ENCODE measurements at regions not wholly inside any gene's neighbourhood (a gene's known extent, or its start where the extent isn't known, plus 50 kb on each side); places are given as distances from the start of the nearest gene placed in this dataset.

- no peaks in the 10 kb centered on the region for H3K36me3 ChIP-seq (ENCODE audit: control insufficient read depth, insufficient read depth, low read length)
These were observed 369.5 kb upstream of the PHF14 start for GRCh38 chr7:10604128-10604527.

GRCh38 chr7:10612950-10613349 lies 360.7 kb upstream of the PHF14 start:
- no peak overlapping the region for H3K27ac ChIP-seq (ENCODE audit: low read depth, low read length)
- H3K23ac ChIP-seq (ENCODE audit: low read length) = no peak overlapping the region
- H3K4me3 ChIP-seq (ENCODE audit: low read length) = no peak overlapping the region
- H4K8ac ChIP-seq (ENCODE audit: low read depth, low read length) = no peak overlapping the region
- H2BK5ac ChIP-seq (ENCODE audit: low read length) = no peak overlapping the region
- H2AK5ac ChIP-seq (ENCODE audit: low read length) = no peak overlapping the region
- H3K27me3 ChIP-seq (ENCODE audit: insufficient read depth, low read length, poor library complexity) = no peaks in the 10 kb centered on the region
- no peak overlapping the region for H3K56ac ChIP-seq (ENCODE audit: low read length)
- no peak overlapping the region for H3K18ac ChIP-seq (ENCODE audit: low read length)
- H2BK15ac ChIP-seq (replicated peaks; ENCODE audit: low read depth) = no peak overlapping the region
- H2BK120ac ChIP-seq (ENCODE audit: low read depth, low read length) = no peak overlapping the region
- no peak overlapping the region for H4K5ac ChIP-seq (ENCODE audit: low read length)
- DNase-seq = no peak
- no peaks in the 10 kb centered on the region for H3K79me2 ChIP-seq (ENCODE audit: control insufficient read depth, insufficient read depth, low read length)
- no peak overlapping the region for H3K4ac ChIP-seq (ENCODE audit: low read depth, low read length)
- H3K79me1 ChIP-seq (ENCODE audit: low read length) = no peaks in the 10 kb centered on the region
- H3K4me1 ChIP-seq (ENCODE audit: control insufficient read depth, low read depth, low read length) = no peaks in the 10 kb centered on the region
- H3K36me3 ChIP-seq (ENCODE audit: control insufficient read depth, insufficient read depth, low read length) = no peaks in the 10 kb centered on the region
- no peak overlapping the region for H3K4me2 ChIP-seq (ENCODE audit: low read length)
- no peak overlapping the region for H3K9ac ChIP-seq (ENCODE audit: low read length)

More at GRCh38 chr7:10604128-10604527, 369.5 kb upstream of the PHF14 start:
- H2BK5ac ChIP-seq (ENCODE audit: low read length) = no peak overlapping the region
- DNase-seq = no peak
- H3K79me2 ChIP-seq (ENCODE audit: control insufficient read depth, insufficient read depth, low read length) = no peaks in the 10 kb centered on the region
- H2AK5ac ChIP-seq (ENCODE audit: low read length) = no peak overlapping the region
- no peak overlapping the region for H4K5ac ChIP-seq (ENCODE audit: low read length)
- H3K9ac ChIP-seq (ENCODE audit: low read length) = no peak overlapping the region
- H3K23ac ChIP-seq (ENCODE audit: low read length) = no peak overlapping the region
- no peak overlapping the region for H3K18ac ChIP-seq (ENCODE audit: low read length)
- H3K4me2 ChIP-seq (ENCODE audit: low read length) = no peak overlapping the region
- no peak overlapping the region for H2BK120ac ChIP-seq (ENCODE audit: low read depth, low read length)
- no peak overlapping the region for H3K27ac ChIP-seq (ENCODE audit: low read depth, low read length)
- H3K4ac ChIP-seq (ENCODE audit: low read depth, low read length) = no peak overlapping the region
- H3K56ac ChIP-seq (ENCODE audit: low read length) = no peak overlapping the region
- no peaks in the 10 kb centered on the region for H3K79me1 ChIP-seq (ENCODE audit: low read length)
- no peaks in the 10 kb centered on the region for H3K4me1 ChIP-seq (ENCODE audit: control insufficient read depth, low read depth, low read length)
- no peak overlapping the region for H3K4me3 ChIP-seq (ENCODE audit: low read length)
- H3K27me3 ChIP-seq (ENCODE audit: insufficient read depth, low read length, poor library complexity) = no peaks in the 10 kb centered on the region
- H2BK15ac ChIP-seq (replicated peaks; ENCODE audit: low read depth) = no peak overlapping the region
- H4K8ac ChIP-seq (ENCODE audit: low read depth, low read length) = no peak overlapping the region

- Histone ChIP-seq H3K4me2 (ENCODE audit: low read length) (no peak overlapping the region), H4K8ac (ENCODE audit: low read depth, low read length) (no peak overlapping the region), H3K4ac (ENCODE audit: low read depth, low read length) (no peak overlapping the region), H3K36me3 (ENCODE audit: control insufficient read depth, insufficient read depth, low read length) (no peaks in the 10 kb centered on the region), H3K79me2 (ENCODE audit: control insufficient read depth, insufficient read depth, low read length) (no peaks in the 10 kb centered on the region), H3K4me1 (ENCODE audit: control insufficient read depth, low read depth, low read length) (no peaks in the 10 kb centered on the region), H3K79me1 (ENCODE audit: low read length) (no peaks in the 10 kb centered on the region), H3K4me3 (ENCODE audit: low read length) (no peak overlapping the region), H3K27me3 (ENCODE audit: insufficient read depth, low read length, poor library complexity) (no peaks in the 10 kb centered on the region), H3K27ac (ENCODE audit: low read depth, low read length) (no peak overlapping the region), H2AK5ac (ENCODE audit: low read length) (no peak overlapping the region), H3K23ac (ENCODE audit: low read length) (no peak overlapping the region), H2BK15ac (replicated peaks; ENCODE audit: low read depth) (no peak overlapping the region), H2BK5ac (ENCODE audit: low read length) (no peak overlapping the region), H4K5ac (ENCODE audit: low read length) (no peak overlapping the region), H3K56ac (ENCODE audit: low read length) (no peak overlapping the region), H3K9ac (ENCODE audit: low read length) (no peak overlapping the region), H2BK120ac (ENCODE audit: low read depth, low read length) (no peak overlapping the region), H3K18ac (ENCODE audit: low read length) (no peak overlapping the region)
- DNase-seq = no peak
- WGBS (ENCODE audit: extremely low coverage, insufficient coverage, low lambda C conversion rate) = no CpG with 5 or more reads among the region's 3 CpGs
These were observed 354.7 kb upstream of the PHF14 start for GRCh38 chr7:10618953-10619352.

GRCh38 chr7:10632712-10633111 lies 341.0 kb upstream of the PHF14 start:
- Histone ChIP-seq H3K4me1 (ENCODE audit: control insufficient read depth, low read depth, low read length) (no peaks in the 10 kb centered on the region), H3K56ac (ENCODE audit: low read length) (no peak overlapping the region), H2AK5ac (ENCODE audit: low read length) (no peak overlapping the region), H3K36me3 (ENCODE audit: control insufficient read depth, insufficient read depth, low read length) (no peaks in the 10 kb centered on the region), H2BK15ac (replicated peaks; ENCODE audit: low read depth) (no peak overlapping the region), H4K8ac (ENCODE audit: low read depth, low read length) (no peak overlapping the region), H4K5ac (ENCODE audit: low read length) (no peak overlapping the region), H3K4me3 (ENCODE audit: low read length) (no peak overlapping the region), H3K4me2 (ENCODE audit: low read length) (no peak overlapping the region), H2BK5ac (ENCODE audit: low read length) (no peak overlapping the region), H3K27ac (ENCODE audit: low read depth, low read length) (no peak overlapping the region), H3K79me2 (ENCODE audit: control insufficient read depth, insufficient read depth, low read length) (no peaks in the 10 kb centered on the region), H3K23ac (ENCODE audit: low read length) (no peak overlapping the region), H3K9ac (ENCODE audit: low read length) (no peak overlapping the region), H3K79me1 (ENCODE audit: low read length) (no peaks in the 10 kb centered on the region), H3K18ac (ENCODE audit: low read length) (no peak overlapping the region), H3K4ac (ENCODE audit: low read depth, low read length) (no peak overlapping the region), H3K27me3 (ENCODE audit: insufficient read depth, low read length, poor library complexity) (no peaks in the 10 kb centered on the region), H2BK120ac (ENCODE audit: low read depth, low read length) (no peak overlapping the region)
- no CpG with 5 or more reads among the region's 1 CpG for WGBS (ENCODE audit: extremely low coverage, insufficient coverage, low lambda C conversion rate)
- DNase-seq = peak; percentile 81

GRCh38 chr7:10634239-10634638 lies 339.4 kb upstream of the PHF14 start:
- Histone ChIP-seq H3K79me2 (ENCODE audit: control insufficient read depth, insufficient read depth, low read length) (no peaks in the 10 kb centered on the region), H3K4me3 (ENCODE audit: low read length) (no peak overlapping the region), H2BK120ac (ENCODE audit: low read depth, low read length) (no peak overlapping the region), H3K79me1 (ENCODE audit: low read length) (no peaks in the 10 kb centered on the region), H3K36me3 (ENCODE audit: control insufficient read depth, insufficient read depth, low read length) (no peaks in the 10 kb centered on the region), H3K4me2 (ENCODE audit: low read length) (no peak overlapping the region), H4K5ac (ENCODE audit: low read length) (no peak overlapping the region), H3K27ac (ENCODE audit: low read depth, low read length) (no peak overlapping the region), H3K23ac (ENCODE audit: low read length) (no peak overlapping the region), H2AK5ac (ENCODE audit: low read length) (no peak overlapping the region), H3K18ac (ENCODE audit: low read length) (no peak overlapping the region), H3K4me1 (ENCODE audit: control insufficient read depth, low read depth, low read length) (no peaks in the 10 kb centered on the region), H4K8ac (ENCODE audit: low read depth, low read length) (no peak overlapping the region), H3K56ac (ENCODE audit: low read length) (no peak overlapping the region), H3K4ac (ENCODE audit: low read depth, low read length) (no peak overlapping the region), H2BK5ac (ENCODE audit: low read length) (no peak overlapping the region), H3K9ac (ENCODE audit: low read length) (no peak overlapping the region), H3K27me3 (ENCODE audit: insufficient read depth, low read length, poor library complexity) (no peaks in the 10 kb centered on the region), H2BK15ac (replicated peaks; ENCODE audit: low read depth) (no peak overlapping the region)
- DNase-seq = no peak
- no CpG with 5 or more reads among the region's 2 CpGs for WGBS (ENCODE audit: extremely low coverage, insufficient coverage, low lambda C conversion rate)

- Histone ChIP-seq H3K56ac (ENCODE audit: low read length) (no peak overlapping the region), H3K4me3 (ENCODE audit: low read length) (no peak overlapping the region), H3K18ac (ENCODE audit: low read length) (no peak overlapping the region), H2AK5ac (ENCODE audit: low read length) (no peak overlapping the region), H3K9ac (ENCODE audit: low read length) (no peak overlapping the region), H3K23ac (ENCODE audit: low read length) (no peak overlapping the region), H3K4me2 (ENCODE audit: low read length) (no peak overlapping the region), H3K4ac (ENCODE audit: low read depth, low read length) (no peak overlapping the region), H4K5ac (ENCODE audit: low read length) (no peak overlapping the region), H4K8ac (ENCODE audit: low read depth, low read length) (no peak overlapping the region), H3K79me1 (ENCODE audit: low read length) (no peaks in the 10 kb centered on the region), H3K27me3 (ENCODE audit: insufficient read depth, low read length, poor library complexity) (no peaks in the 10 kb centered on the region), H2BK5ac (ENCODE audit: low read length) (no peak overlapping the region), H3K4me1 (ENCODE audit: control insufficient read depth, low read depth, low read length) (no peaks in the 10 kb centered on the region), H3K27ac (ENCODE audit: low read depth, low read length) (no peak overlapping the region), H2BK120ac (ENCODE audit: low read depth, low read length) (no peak overlapping the region), H3K36me3 (ENCODE audit: control insufficient read depth, insufficient read depth, low read length) (no peaks in the 10 kb centered on the region), H2BK15ac (replicated peaks; ENCODE audit: low read depth) (no peak overlapping the region), H3K79me2 (ENCODE audit: control insufficient read depth, insufficient read depth, low read length) (no peaks in the 10 kb centered on the region)
- DNase-seq = no peak
- no CpG with 5 or more reads among the region's 3 CpGs for WGBS (ENCODE audit: extremely low coverage, insufficient coverage, low lambda C conversion rate)
These were observed 335.7 kb upstream of the PHF14 start for GRCh38 chr7:10637991-10638390.
